Neural cell (in vitro differentiated cells): ENCODE measurements at regions not wholly inside any gene's neighbourhood (a gene's known extent, or its start where the extent isn't known, plus 50 kb on each side); places are given as distances from the start of the nearest gene placed in this dataset.

Experiments used
- CTCF ChIP-seq: fragments of 450-650 bp; IDR thresholded peaks from 2 replicates; pipeline ENCODE4 v1.5.1; 2014; ENCODE audit warnings: antibody characterized with exemption, mild to moderate bottlenecking, moderate library complexity; ENCODE audit not compliant: poor library complexity, severe bottlenecking
- EP300 ChIP-seq: fragments of 450-650 bp; conservative IDR thresholded peaks from 2 replicates; pipeline ENCODE4 v1.6.1; 2014; ENCODE audit warnings: antibody characterized with exemption, mild to moderate bottlenecking, moderate library complexity; ENCODE audit not compliant: poor library complexity, severe bottlenecking
- EZH2 ChIP-seq: fragments of 200-600, 300-800 bp; shearing (Covaris generic), sonication (generic); IDR thresholded peaks from 2 replicates; pipeline ENCODE4 v1.6.1; 2014; ENCODE audit warnings: antibody characterized with exemption, low read length, borderline replicate concordance, mild to moderate bottlenecking; ENCODE audit not compliant: insufficient read depth, poor library complexity, severe bottlenecking
- MXI1 ChIP-seq: fragments of 450-650 bp; conservative IDR thresholded peaks from 2 replicates; pipeline ENCODE4 v1.6.1; 2014; ENCODE audit warnings: antibody characterized with exemption, mild to moderate bottlenecking; ENCODE audit not compliant: poor library complexity, severe bottlenecking
- POLR2AphosphoS5 ChIP-seq: IDR thresholded peaks from 2 replicates; pipeline ENCODE4 v1.6.1; 2012
- RAD21 ChIP-seq: fragments of 450-650 bp; conservative IDR thresholded peaks from 2 replicates; pipeline ENCODE4 v1.6.1; 2014; ENCODE audit warnings: antibody characterized with exemption, mild to moderate bottlenecking, moderate library complexity
- SMC3 ChIP-seq: fragments of 450-650 bp; conservative IDR thresholded peaks from 2 replicates; pipeline ENCODE4 v1.6.1; 2014; ENCODE audit warnings: antibody characterized with exemption, mild to moderate bottlenecking, moderate library complexity; ENCODE audit not compliant: poor library complexity
- TAF1 ChIP-seq: IDR thresholded peaks from 2 replicates; pipeline ENCODE4 v1.6.1; 2012; ENCODE audit warnings: low read depth
- TF ChIP-seq, protein P1 (sequence below): IDR thresholded peaks from 2 replicates; pipeline ENCODE4 v1.6.1; 2012; ENCODE audit warnings: borderline replicate concordance

GRCh38 chr10:44287408-44287807 lies 97.5 kb downstream of the CXCL12 start:
- TF ChIP-seq POLR2AphosphoS5, result no peak
- no peak for TF ChIP-seq CTCF
- no peak for TF ChIP-seq TAF1
- no peak for TF ChIP-seq SMC3
- TF ChIP-seq EP300, result no peak
- no peak for TF ChIP-seq MXI1
- TF ChIP-seq EZH2, result no peak
- TF ChIP-seq, protein P1, sequence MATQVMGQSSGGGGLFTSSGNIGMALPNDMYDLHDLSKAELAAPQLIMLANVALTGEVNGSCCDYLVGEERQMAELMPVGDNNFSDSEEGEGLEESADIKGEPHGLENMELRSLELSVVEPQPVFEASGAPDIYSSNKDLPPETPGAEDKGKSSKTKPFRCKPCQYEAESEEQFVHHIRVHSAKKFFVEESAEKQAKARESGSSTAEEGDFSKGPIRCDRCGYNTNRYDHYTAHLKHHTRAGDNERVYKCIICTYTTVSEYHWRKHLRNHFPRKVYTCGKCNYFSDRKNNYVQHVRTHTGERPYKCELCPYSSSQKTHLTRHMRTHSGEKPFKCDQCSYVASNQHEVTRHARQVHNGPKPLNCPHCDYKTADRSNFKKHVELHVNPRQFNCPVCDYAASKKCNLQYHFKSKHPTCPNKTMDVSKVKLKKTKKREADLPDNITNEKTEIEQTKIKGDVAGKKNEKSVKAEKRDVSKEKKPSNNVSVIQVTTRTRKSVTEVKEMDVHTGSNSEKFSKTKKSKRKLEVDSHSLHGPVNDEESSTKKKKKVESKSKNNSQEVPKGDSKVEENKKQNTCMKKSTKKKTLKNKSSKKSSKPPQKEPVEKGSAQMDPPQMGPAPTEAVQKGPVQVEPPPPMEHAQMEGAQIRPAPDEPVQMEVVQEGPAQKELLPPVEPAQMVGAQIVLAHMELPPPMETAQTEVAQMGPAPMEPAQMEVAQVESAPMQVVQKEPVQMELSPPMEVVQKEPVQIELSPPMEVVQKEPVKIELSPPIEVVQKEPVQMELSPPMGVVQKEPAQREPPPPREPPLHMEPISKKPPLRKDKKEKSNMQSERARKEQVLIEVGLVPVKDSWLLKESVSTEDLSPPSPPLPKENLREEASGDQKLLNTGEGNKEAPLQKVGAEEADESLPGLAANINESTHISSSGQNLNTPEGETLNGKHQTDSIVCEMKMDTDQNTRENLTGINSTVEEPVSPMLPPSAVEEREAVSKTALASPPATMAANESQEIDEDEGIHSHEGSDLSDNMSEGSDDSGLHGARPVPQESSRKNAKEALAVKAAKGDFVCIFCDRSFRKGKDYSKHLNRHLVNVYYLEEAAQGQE, result no peak
- no peak for TF ChIP-seq RAD21
